GM12878 (cell line): ENCODE measurements at regions not wholly inside any gene's neighbourhood (a gene's known extent, or its start where the extent isn't known, plus 50 kb on each side); places are given as distances from the start of the nearest gene placed in this dataset.

Experiments
- ATAC-seq: fragments of 200-7000 bp; cut with Tn5 transposase; 3 replicates; pipeline ENCODE4 v1.9.1; 2020; ENCODE audit warnings: mild to moderate bottlenecking, moderate library complexity
- BruUV-seq: library from RNA; stranded (reverse); fragments of 400-500 nt; replicated peaks from 2 replicates; lab custom pipeline; 2021; lab: Mats Ljungman, UMichigan
- CTCF ChIA-PET: fragments of 300-600 bp; sonication (Branson Sonifier 250); formaldehyde crosslinking; extraction: SDS; loops from one replicate; lab custom pipeline; 2021; ENCODE audit warnings: inconsistent platforms; lab: Yijun Ruan, JAX
- POLR2A ChIA-PET: fragments of 350-600 bp; formaldehyde crosslinking; extraction: SDS; loops from one replicate; lab custom pipeline; 2021; ENCODE audit warnings: inconsistent platforms; lab: Charles Lee
- RAD21 ChIA-PET: fragments of 300-600 bp; sonication (Branson Sonifier 250); formaldehyde crosslinking; loops from one replicate; lab custom pipeline; 2023; ENCODE audit warnings: antibody characterized with exemption; ENCODE audit not compliant: unreplicated experiment; lab: Charles Lee
- SMC1A ChIA-PET: fragments of 300-600 bp; sonication (Branson Sonifier 250); formaldehyde crosslinking; loops from one replicate; lab custom pipeline; 2023; ENCODE audit not compliant: unreplicated experiment, uncharacterized antibody; lab: Charles Lee
- DNase-seq: peaks from one replicate; pipeline ENCODE4 v3.0.0-alpha.2; 2011; ENCODE audit warnings: low read depth, low spot score
- FAIRE-seq: peaks from 3 replicates; lab custom pipeline; 2011; peaks lifted over from hg19 to GRCh38; lab: Jason Lieb, UNC
- H2AFZ ChIP-seq: 2 replicates; pipeline ENCODE4 v1.6.0; 2011; ENCODE audit warnings: low read depth, low read length, control low read depth; ENCODE audit not compliant: control insufficient read depth
- H3K27ac ChIP-seq: 2 replicates; pipeline ENCODE4 v1.5.1; 2011; ENCODE audit warnings: control low read depth; ENCODE audit not compliant: control insufficient read depth, insufficient read depth
- H3K27me3 ChIP-seq, 2 experiments: replicated peaks in 1 of 2; 2 replicates each; pipeline versions ENCODE4 v1.6.0 to v1.6.1; 2011; ENCODE audit warnings: low read length in 1 of 2; ENCODE audit not compliant: control insufficient read depth in 2 of 2, insufficient read depth in 2 of 2
- H3K36me3 ChIP-seq, 2 experiments: 2 replicates each; pipeline ENCODE4 v1.5.1; 2011; ENCODE audit warnings: low read length in 1 of 2; ENCODE audit not compliant: control insufficient read depth in 2 of 2, insufficient read depth in 2 of 2
- H3K4me1 ChIP-seq: 2 replicates; pipeline ENCODE4 v1.6.1; 2011; ENCODE audit warnings: mild to moderate bottlenecking, low read length, moderate library complexity, mixed read lengths; ENCODE audit not compliant: control insufficient read depth, insufficient read depth
- H3K4me2 ChIP-seq: 2 replicates; pipeline ENCODE4 v1.6.0; 2011; ENCODE audit warnings: control low read depth; ENCODE audit not compliant: control insufficient read depth, insufficient read depth
- H3K4me3 ChIP-seq: fragments of 200-600 bp; sonication (generic); 2 replicates; pipeline ENCODE4 v1.5.1; 2016
- H3K79me2 ChIP-seq: 2 replicates; pipeline ENCODE4 v1.6.0; 2011; ENCODE audit warnings: low read length; ENCODE audit not compliant: control insufficient read depth, insufficient read depth
- H3K9ac ChIP-seq: 2 replicates; pipeline ENCODE4 v1.8.0; 2011; ENCODE audit warnings: low read length, control low read depth, mixed read lengths; ENCODE audit not compliant: control insufficient read depth, insufficient read depth
- H3K9me3 ChIP-seq: replicated peaks from 3 replicates; pipeline ENCODE4 v1.5.1; 2011; ENCODE audit warnings: mild to moderate bottlenecking, low read length; ENCODE audit not compliant: control insufficient read depth, insufficient read depth
- H4K20me1 ChIP-seq: 2 replicates; pipeline ENCODE4 v1.6.0; 2011; ENCODE audit not compliant: control insufficient read depth, insufficient read depth
- ATF7 ChIP-seq: fragments of 450-650 bp; IDR thresholded peaks from 2 replicates; pipeline ENCODE4 v1.6.1; 2016; ENCODE audit warnings: low read depth, mild to moderate bottlenecking
- CBX5 ChIP-seq: sonication (generic); IDR thresholded peaks from 2 replicates; pipeline ENCODE4 v1.6.1; 2016; ENCODE audit warnings: low read depth, moderate library complexity, mild to moderate bottlenecking, inconsistent platforms
- HDGF ChIP-seq: fragments of 450-650 bp; IDR thresholded peaks from 2 replicates; pipeline ENCODE4 v1.6.1; 2016; ENCODE audit warnings: antibody characterized with exemption
- LARP7 ChIP-seq: fragments of 450-650 bp; IDR thresholded peaks from 2 replicates; pipeline ENCODE4 v1.6.1; 2017; ENCODE audit warnings: mild to moderate bottlenecking
- MYB ChIP-seq: fragments of 150-350 bp; IDR thresholded peaks from 2 replicates; pipeline ENCODE4 v1.6.1; 2014; ENCODE audit warnings: mild to moderate bottlenecking, low read depth, low read length, borderline replicate concordance
- POLR2AphosphoS5 ChIP-seq: IDR thresholded peaks from 2 replicates; pipeline ENCODE4 v1.6.1; 2011; ENCODE audit warnings: mild to moderate bottlenecking, low read length, inconsistent platforms
- RB1 ChIP-seq: fragments of 450-650 bp; formaldehyde crosslinking; IDR thresholded peaks from 2 replicates; pipeline ENCODE4 v1.6.1; 2017; ENCODE audit warnings: mild to moderate bottlenecking, borderline replicate concordance
- WGBS: methylation state at CpG from one replicate; pipeline ENCODE4 v1.1.6; 2016; ENCODE audit warnings: low lambda C conversion rate; ENCODE audit not compliant: insufficient replicate concordance, insufficient coverage; ENCODE audit errors: missing lambda C conversion rate; 5-methylcytosine and 5-hydroxymethylcytosine counted together
- in situ Hi-C: fragments of 300-500 bp; cut with MboI; formaldehyde crosslinking; loops from 9 replicates; pipeline ENCODE4 v1.14.3; 2018; ENCODE audit warnings: mixed read lengths
- intact Hi-C: fragments of 100-400 bp; cut with micrococcal nuclease; formaldehyde crosslinking; loops from one replicate; pipeline ENCODE4 v1.14.2; 2022; ENCODE audit not compliant: unreplicated experiment
- TF ChIP-seq, protein P1 (sequence below): fragments of 450-650 bp; IDR thresholded peaks from 2 replicates; pipeline ENCODE4 v1.6.1; 2017; ENCODE audit warnings: antibody characterized with exemption, mild to moderate bottlenecking, moderate library complexity
- TF ChIP-seq, protein P2 (sequence below): fragments of 450-650 bp; IDR thresholded peaks from 2 replicates; pipeline ENCODE4 v1.6.1; 2018; ENCODE audit warnings: borderline replicate concordance, mild to moderate bottlenecking; ENCODE audit not compliant: partially characterized antibody

DNA sequence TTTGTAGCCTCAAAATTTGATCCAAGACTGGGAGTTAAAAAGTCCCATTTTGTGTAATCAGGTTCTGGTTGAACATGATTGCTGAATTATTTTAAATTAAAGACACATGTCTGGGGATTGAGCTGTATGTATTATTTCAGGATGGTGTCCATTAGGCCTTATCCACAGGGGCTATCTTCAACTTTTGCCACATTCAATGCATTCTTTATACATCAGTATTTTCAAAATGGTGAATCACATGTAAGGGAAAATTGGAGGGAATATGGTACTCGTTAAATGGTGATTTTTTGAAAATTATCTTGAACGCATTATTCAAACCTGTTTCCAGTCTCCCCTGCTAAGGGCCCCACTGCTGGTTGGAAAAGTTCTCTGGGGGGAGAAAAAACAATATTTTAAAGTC is 367.7 kb upstream of the NPVF start:
- Histone ChIP-seq H4K20me1 (no peaks in the 10 kb centered on the region), H3K27me3 (no peaks in the 10 kb centered on the region; a peak in 1 of 4 replicates), H3K36me3 (no peaks in the 10 kb centered on the region), H3K4me2 (no peak overlapping the region), H2AFZ (no peak overlapping the region), H3K4me1 (no peaks in the 10 kb centered on the region), H3K79me2 (no peaks in the 10 kb centered on the region), H3K4me3 (no peak overlapping the region), H3K9ac (no peak overlapping the region), H3K27ac (no peak overlapping the region), H3K9me3 (no peaks in the 10 kb centered on the region)
- no TSS peak for BruUV-seq
- ChIA-PET POLR2A (no interaction called here), CTCF (no interaction called here), RAD21 (no interaction called here), SMC1A (no interaction called here)
- DNase-seq (no peak), FAIRE-seq (no peak), ATAC-seq (no peak)
- WGBS, result 51% methylated on average over 2 of the region's 2 CpGs
- TF ChIP-seq CBX5, result no peak
- no peak for TF ChIP-seq ATF7
- no peak for TF ChIP-seq MYB
- TF ChIP-seq, protein P1, sequence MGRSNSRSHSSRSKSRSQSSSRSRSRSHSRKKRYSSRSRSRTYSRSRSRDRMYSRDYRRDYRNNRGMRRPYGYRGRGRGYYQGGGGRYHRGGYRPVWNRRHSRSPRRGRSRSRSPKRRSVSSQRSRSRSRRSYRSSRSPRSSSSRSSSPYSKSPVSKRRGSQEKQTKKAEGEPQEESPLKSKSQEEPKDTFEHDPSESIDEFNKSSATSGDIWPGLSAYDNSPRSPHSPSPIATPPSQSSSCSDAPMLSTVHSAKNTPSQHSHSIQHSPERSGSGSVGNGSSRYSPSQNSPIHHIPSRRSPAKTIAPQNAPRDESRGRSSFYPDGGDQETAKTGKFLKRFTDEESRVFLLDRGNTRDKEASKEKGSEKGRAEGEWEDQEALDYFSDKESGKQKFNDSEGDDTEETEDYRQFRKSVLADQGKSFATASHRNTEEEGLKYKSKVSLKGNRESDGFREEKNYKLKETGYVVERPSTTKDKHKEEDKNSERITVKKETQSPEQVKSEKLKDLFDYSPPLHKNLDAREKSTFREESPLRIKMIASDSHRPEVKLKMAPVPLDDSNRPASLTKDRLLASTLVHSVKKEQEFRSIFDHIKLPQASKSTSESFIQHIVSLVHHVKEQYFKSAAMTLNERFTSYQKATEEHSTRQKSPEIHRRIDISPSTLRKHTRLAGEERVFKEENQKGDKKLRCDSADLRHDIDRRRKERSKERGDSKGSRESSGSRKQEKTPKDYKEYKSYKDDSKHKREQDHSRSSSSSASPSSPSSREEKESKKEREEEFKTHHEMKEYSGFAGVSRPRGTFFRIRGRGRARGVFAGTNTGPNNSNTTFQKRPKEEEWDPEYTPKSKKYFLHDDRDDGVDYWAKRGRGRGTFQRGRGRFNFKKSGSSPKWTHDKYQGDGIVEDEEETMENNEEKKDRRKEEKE, result no peak
- TF ChIP-seq HDGF, result no peak
- no peak for TF ChIP-seq LARP7
- TF ChIP-seq, protein P2, sequence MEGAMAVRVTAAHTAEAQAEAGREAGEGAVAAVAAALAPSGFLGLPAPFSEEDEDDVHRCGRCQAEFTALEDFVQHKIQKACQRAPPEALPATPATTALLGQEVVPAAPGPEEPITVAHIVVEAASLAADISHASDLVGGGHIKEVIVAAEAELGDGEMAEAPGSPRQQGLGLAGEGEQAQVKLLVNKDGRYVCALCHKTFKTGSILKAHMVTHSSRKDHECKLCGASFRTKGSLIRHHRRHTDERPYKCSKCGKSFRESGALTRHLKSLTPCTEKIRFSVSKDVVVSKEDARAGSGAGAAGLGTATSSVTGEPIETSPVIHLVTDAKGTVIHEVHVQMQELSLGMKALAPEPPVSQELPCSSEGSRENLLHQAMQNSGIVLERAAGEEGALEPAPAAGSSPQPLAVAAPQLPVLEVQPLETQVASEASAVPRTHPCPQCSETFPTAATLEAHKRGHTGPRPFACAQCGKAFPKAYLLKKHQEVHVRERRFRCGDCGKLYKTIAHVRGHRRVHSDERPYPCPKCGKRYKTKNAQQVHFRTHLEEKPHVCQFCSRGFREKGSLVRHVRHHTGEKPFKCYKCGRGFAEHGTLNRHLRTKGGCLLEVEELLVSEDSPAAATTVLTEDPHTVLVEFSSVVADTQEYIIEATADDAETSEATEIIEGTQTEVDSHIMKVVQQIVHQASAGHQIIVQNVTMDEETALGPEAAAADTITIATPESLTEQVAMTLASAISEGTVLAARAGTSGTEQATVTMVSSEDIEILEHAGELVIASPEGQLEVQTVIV, result no peak
- no peak for TF ChIP-seq POLR2AphosphoS5
- no peak for TF ChIP-seq RB1
- in situ Hi-C loops, result no loop called here
- intact Hi-C loops, result no loop called here
